H9 (cell line): ENCODE measurements at regions not wholly inside any gene's neighbourhood (a gene's known extent, or its start where the extent isn't known, plus 50 kb on each side); places are given as distances from the start of the nearest gene placed in this dataset.
A peak's percentile ranks its signal among the peaks of the same experiment; 100 is the strongest.

Source experiments
- DNase-seq: peaks from one replicate; pipeline ENCODE4 v3.0.0-alpha.2; 2017
- H2AFZ ChIP-seq: one replicate; pipeline ENCODE4 v1.6.1; 2013; ENCODE audit warnings: mild to moderate bottlenecking, low read length, control low read depth, moderate library complexity
- H2AK5ac ChIP-seq: 2 replicates; pipeline ENCODE4 v1.6.1; 2013; ENCODE audit warnings: low read length, control low read depth, mixed read lengths; ENCODE audit not compliant: insufficient read length
- H2BK120ac ChIP-seq: one replicate; pipeline ENCODE4 v1.6.1; 2013; ENCODE audit warnings: low read depth, mild to moderate bottlenecking, low read length, control low read depth, inconsistent platforms; ENCODE audit not compliant: poor library complexity, severe bottlenecking
- H2BK12ac ChIP-seq: 2 replicates; pipeline ENCODE4 v1.6.1; 2013; ENCODE audit warnings: low read length, control low read depth, mixed read lengths, low read depth; ENCODE audit not compliant: insufficient read length
- H2BK15ac ChIP-seq: 2 replicates; pipeline ENCODE4 v1.6.1; 2013; ENCODE audit warnings: low read depth, low read length, control low read depth
- H2BK20ac ChIP-seq: one replicate; pipeline ENCODE4 v1.6.1; 2013; ENCODE audit warnings: low read depth, mild to moderate bottlenecking, low read length, control low read depth, inconsistent platforms; ENCODE audit not compliant: poor library complexity, severe bottlenecking
- H2BK5ac ChIP-seq: 2 replicates; pipeline ENCODE4 v1.6.1; 2013; ENCODE audit warnings: low read length, control low read depth, mixed read lengths; ENCODE audit not compliant: insufficient read length
- H3K14ac ChIP-seq: 2 replicates; pipeline ENCODE4 v1.6.1; 2013; ENCODE audit warnings: low read length, control low read depth; ENCODE audit not compliant: insufficient read depth
- H3K18ac ChIP-seq: 2 replicates; pipeline ENCODE4 v1.6.1; 2013; ENCODE audit warnings: low read depth, mild to moderate bottlenecking, mixed read lengths, low read length, control low read depth; ENCODE audit not compliant: insufficient read length
- H3K23ac ChIP-seq: 2 replicates; pipeline ENCODE4 v1.6.1; 2013; ENCODE audit warnings: low read length, control low read depth, mixed read lengths, low read depth; ENCODE audit not compliant: insufficient read length
- H3K23me2 ChIP-seq: 2 replicates; pipeline ENCODE4 v1.6.1; 2013; ENCODE audit warnings: low read depth, mild to moderate bottlenecking, mixed read lengths, low read length, control low read depth; ENCODE audit not compliant: insufficient read length, poor library complexity, severe bottlenecking
- H3K27ac ChIP-seq: 2 replicates; pipeline ENCODE4 v1.5.1; 2013; ENCODE audit warnings: low read length, control low read depth, mixed read lengths, low read depth; ENCODE audit not compliant: insufficient read length
- H3K27me3 ChIP-seq: 2 replicates; pipeline ENCODE4 v1.6.1; 2013; ENCODE audit warnings: low read length, control low read depth, inconsistent platforms; ENCODE audit not compliant: insufficient read depth
- H3K4ac ChIP-seq: 2 replicates; pipeline ENCODE4 v1.6.1; 2013; ENCODE audit warnings: low read depth, mild to moderate bottlenecking, control low read depth, inconsistent platforms, low read length, moderate library complexity
- H3K4me1 ChIP-seq: 2 replicates; pipeline ENCODE4 v1.6.1; 2013; ENCODE audit warnings: low read length, control low read depth, inconsistent platforms; ENCODE audit not compliant: insufficient read depth
- H3K4me2 ChIP-seq: 2 replicates; pipeline ENCODE4 v1.6.1; 2013; ENCODE audit warnings: low read length, control low read depth, mixed read lengths; ENCODE audit not compliant: insufficient read length, insufficient read depth
- H3K56ac ChIP-seq: 2 replicates; pipeline ENCODE4 v1.6.1; 2013; ENCODE audit warnings: low read depth, mild to moderate bottlenecking, mixed read lengths, low read length, control low read depth; ENCODE audit not compliant: insufficient read length
- H3K79me1 ChIP-seq: 2 replicates; pipeline ENCODE4 v1.6.1; 2013; ENCODE audit warnings: low read depth, mild to moderate bottlenecking, moderate library complexity, low read length, control low read depth, inconsistent platforms; ENCODE audit not compliant: insufficient read depth, poor library complexity, severe bottlenecking
- H3K79me2 ChIP-seq: 2 replicates; pipeline ENCODE4 v1.6.1; 2013; ENCODE audit warnings: low read length, control low read depth, inconsistent platforms; ENCODE audit not compliant: insufficient read depth
- H3K9ac ChIP-seq: 2 replicates; pipeline ENCODE4 v1.6.1; 2013; ENCODE audit warnings: low read length, control low read depth, mixed read lengths; ENCODE audit not compliant: insufficient read length; ENCODE audit errors: extremely low read depth
- H3K9me3 ChIP-seq: one replicate; pipeline ENCODE4 v1.6.1; 2013; ENCODE audit warnings: low read depth, low read length, inconsistent platforms; ENCODE audit not compliant: control insufficient read depth
- H3T11ph ChIP-seq: one replicate; pipeline ENCODE4 v1.6.1; 2013; ENCODE audit warnings: mild to moderate bottlenecking, low read length, control low read depth, inconsistent platforms
- H4K20me1 ChIP-seq: one replicate; pipeline ENCODE4 v1.6.1; 2013; ENCODE audit not compliant: control insufficient read depth, insufficient read length, insufficient read depth
- H4K5ac ChIP-seq: 2 replicates; pipeline ENCODE4 v1.6.1; 2013; ENCODE audit warnings: low read depth, mild to moderate bottlenecking, mixed read lengths, low read length, control low read depth; ENCODE audit not compliant: insufficient read length
- H4K8ac ChIP-seq: replicated peaks from 2 replicates; pipeline ENCODE4 v1.6.1; 2013; ENCODE audit warnings: low read length, control low read depth, mixed read lengths, low read depth; ENCODE audit not compliant: insufficient read length
- H4K91ac ChIP-seq: 2 replicates; pipeline ENCODE4 v1.6.1; 2013; ENCODE audit warnings: low read depth, mild to moderate bottlenecking, moderate library complexity, mixed read lengths, low read length, control low read depth; ENCODE audit not compliant: insufficient read length
- H3K27ac Mint-ChIP-seq, 3 experiments: 2 replicates in 2 of 3; 3 replicates in 1 of 3; pipeline ENCODE4 v1.8.0; 2020 to 2021; ENCODE audit warnings: mixed read lengths in 3 of 3, mild to moderate bottlenecking in 1 of 3, moderate library complexity in 1 of 3
- H3K27me3 Mint-ChIP-seq: 2 replicates; pipeline ENCODE4 v1.8.0; 2021; ENCODE audit warnings: low read depth, mild to moderate bottlenecking, moderate library complexity, mixed read lengths
- H3K36me3 Mint-ChIP-seq, 3 experiments: 2 replicates in 2 of 3; 3 replicates in 1 of 3; pipeline ENCODE4 v1.8.0; 2020 to 2021; ENCODE audit warnings: low read depth in 3 of 3, mixed read lengths in 3 of 3; ENCODE audit not compliant: insufficient read depth in 1 of 3
- H3K4me1 Mint-ChIP-seq, 2 experiments: 2 replicates each; pipeline ENCODE4 v1.8.0; 2020; ENCODE audit warnings: mixed read lengths in 2 of 2
- H3K4me3 Mint-ChIP-seq, 2 experiments: 2 replicates in 1 of 2; 3 replicates in 1 of 2; pipeline ENCODE4 v1.8.0; 2020 to 2021; ENCODE audit warnings: mild to moderate bottlenecking in 2 of 2, mixed read lengths in 2 of 2, moderate library complexity in 1 of 2
- H3K9me3 Mint-ChIP-seq, 2 experiments: 2 replicates in 1 of 2; 3 replicates in 1 of 2; pipeline ENCODE4 v1.8.0; 2020; ENCODE audit warnings: mild to moderate bottlenecking in 2 of 2, mixed read lengths in 2 of 2, moderate library complexity in 1 of 2
- CTCF ChIP-seq: fragments of 200-600 bp; sonication (generic); conservative IDR thresholded peaks from 3 replicates; pipeline ENCODE4 v1.8.0; 2021; ENCODE audit warnings: antibody characterized with exemption, mild to moderate bottlenecking
- WGBS: extraction: QIAGEN DNeasy Blood & Tissue Kit; methylation state at CpG from one replicate; pipeline ENCODE4 v1.1.7; 2013; ENCODE audit warnings: missing lambda C conversion rate, low lambda C conversion rate, mixed read lengths; ENCODE audit not compliant: insufficient read length; ENCODE audit errors: extremely low coverage; 5-methylcytosine and 5-hydroxymethylcytosine counted together

DNA sequence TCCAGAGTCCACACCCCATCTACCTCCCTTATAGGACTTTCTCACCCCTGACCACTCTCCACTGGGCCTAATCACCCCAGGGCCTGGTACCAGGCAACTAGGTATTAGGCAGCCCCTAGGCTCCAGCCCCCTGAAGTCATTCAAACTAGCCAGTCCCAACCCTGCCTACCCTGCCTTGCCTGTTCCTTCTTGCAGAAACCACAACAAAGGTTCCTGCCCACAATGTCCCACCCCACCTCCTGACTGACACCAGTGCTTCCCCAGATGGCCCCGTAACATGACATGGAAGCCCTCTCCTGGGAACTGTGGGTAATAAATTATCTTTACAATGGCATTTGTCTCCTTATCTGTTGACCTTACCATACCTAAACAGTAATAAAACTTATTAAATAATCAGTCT lies 100.6 kb upstream of the PDE1C start:
- no peak overlapping the region for H3K9ac ChIP-seq
- Mint-ChIP-seq H3K9me3 (peaks cover 0 to 2% of the 10 kb centered on the region in 2 experiments; a peak in 2 of 5 replicates), H3K27ac (peak overlapping the region in 1 of 3 experiments; percentile 55; a peak in 1 of 7 replicates), H3K27me3 (peaks cover 12% of the 10 kb centered on the region), H3K36me3 (no peaks in the 10 kb centered on the region), H3K4me3 (no peak overlapping the region; a peak in 1 of 5 replicates), H3K4me1 (no peaks in the 10 kb centered on the region)
- H2AFZ ChIP-seq = no peak overlapping the region
- no peak overlapping the region for H2BK120ac ChIP-seq
- H3K79me2 ChIP-seq = no peaks in the 10 kb centered on the region
- no peaks in the 10 kb centered on the region for H3K9me3 ChIP-seq
- TF ChIP-seq CTCF = no peak
- 0 out of 2 replicates have a peak, but pooled peaks cover 2% of the 10 kb centered on the region for H3K27me3 ChIP-seq
- H3K79me1 ChIP-seq = no peaks in the 10 kb centered on the region
- no peak overlapping the region for H2AK5ac ChIP-seq
- H3K18ac ChIP-seq = no peak overlapping the region
- H2BK5ac ChIP-seq = no peak overlapping the region
- no peak overlapping the region for H3K4ac ChIP-seq
- H3K27ac ChIP-seq = no peak overlapping the region
- no peak overlapping the region for H2BK15ac ChIP-seq
- H4K5ac ChIP-seq = no peak overlapping the region
- H3K4me2 ChIP-seq = no peak overlapping the region
- no CpG with 5 or more reads among the region's 1 CpG for WGBS
- no peak overlapping the region for H3K56ac ChIP-seq
- H3K23ac ChIP-seq = no peak overlapping the region
- H3T11ph ChIP-seq = no peak overlapping the region
- no peaks in the 10 kb centered on the region for H4K20me1 ChIP-seq
- no peak overlapping the region for H4K91ac ChIP-seq
- peak overlapping the region; percentile 20; the same call in 1 of the 2 replicates for H3K14ac ChIP-seq
- no peaks in the 10 kb centered on the region for H3K23me2 ChIP-seq
- no peak for DNase-seq
- no peak overlapping the region for H2BK12ac ChIP-seq
- no peak overlapping the region for H4K8ac ChIP-seq
- H3K4me1 ChIP-seq = no peaks in the 10 kb centered on the region
- H2BK20ac ChIP-seq = no peak overlapping the region
